ENCODE measurements at regions not wholly inside any gene's neighbourhood (a gene's known extent, or its start where the extent isn't known, plus 50 kb on each side); places are given as distances from the start of the nearest gene placed in this dataset.

DNA sequence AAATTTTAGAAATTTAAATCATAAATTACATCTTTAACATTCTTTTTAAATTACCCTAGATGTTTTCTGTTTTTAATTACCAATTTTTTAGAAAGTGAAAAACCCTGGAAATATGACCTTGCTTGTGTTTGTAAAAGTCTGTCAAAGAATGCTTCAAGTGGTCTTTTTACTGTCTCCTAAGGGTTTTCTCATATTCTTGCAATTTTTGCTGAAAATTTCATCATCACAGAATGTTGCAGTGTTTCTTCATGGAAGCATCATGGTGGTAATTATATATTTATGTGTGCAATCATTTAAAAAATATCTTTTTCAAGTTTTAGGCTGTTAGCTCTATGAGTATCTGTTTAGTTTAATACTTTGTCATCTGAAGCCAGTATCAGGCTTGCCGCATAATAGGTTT, 178.2 kb downstream of the HDGFL1 start:
- TF ChIP-seq, protein P1, sequence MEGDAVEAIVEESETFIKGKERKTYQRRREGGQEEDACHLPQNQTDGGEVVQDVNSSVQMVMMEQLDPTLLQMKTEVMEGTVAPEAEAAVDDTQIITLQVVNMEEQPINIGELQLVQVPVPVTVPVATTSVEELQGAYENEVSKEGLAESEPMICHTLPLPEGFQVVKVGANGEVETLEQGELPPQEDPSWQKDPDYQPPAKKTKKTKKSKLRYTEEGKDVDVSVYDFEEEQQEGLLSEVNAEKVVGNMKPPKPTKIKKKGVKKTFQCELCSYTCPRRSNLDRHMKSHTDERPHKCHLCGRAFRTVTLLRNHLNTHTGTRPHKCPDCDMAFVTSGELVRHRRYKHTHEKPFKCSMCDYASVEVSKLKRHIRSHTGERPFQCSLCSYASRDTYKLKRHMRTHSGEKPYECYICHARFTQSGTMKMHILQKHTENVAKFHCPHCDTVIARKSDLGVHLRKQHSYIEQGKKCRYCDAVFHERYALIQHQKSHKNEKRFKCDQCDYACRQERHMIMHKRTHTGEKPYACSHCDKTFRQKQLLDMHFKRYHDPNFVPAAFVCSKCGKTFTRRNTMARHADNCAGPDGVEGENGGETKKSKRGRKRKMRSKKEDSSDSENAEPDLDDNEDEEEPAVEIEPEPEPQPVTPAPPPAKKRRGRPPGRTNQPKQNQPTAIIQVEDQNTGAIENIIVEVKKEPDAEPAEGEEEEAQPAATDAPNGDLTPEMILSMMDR (IDR thresholded peaks at IDR 0.05; ENCODE audit: poor library complexity), result no peak
- TF ChIP-seq EZH2 (IDR thresholded peaks at IDR 0.05; ENCODE audit: borderline replicate concordance) (no peak), EZH2phosphoT487 (IDR thresholded peaks at IDR 0.05; ENCODE audit: low read depth, severe bottlenecking, unreplicated experiment) (no peak)
